GM18517 (cell line): ENCODE measurements at regions not wholly inside any gene's neighbourhood (a gene's known extent, or its start where the extent isn't known, plus 50 kb on each side); places are given as distances from the start of the nearest gene placed in this dataset.
"Not testable (repeated sequence)": the region's sequence is repeated elsewhere in the genome, so short reads cannot be mapped to it uniquely, and the experiment has no call there.

ENCODE experiments used
- ATAC-seq: cut with Tn5 transposase; IDR thresholded peaks from one replicate; pipeline ENCODE4 v1.9.1; 2021; ENCODE audit warnings: mild to moderate bottlenecking, moderate library complexity; ENCODE audit not compliant: unreplicated experiment

DNA sequence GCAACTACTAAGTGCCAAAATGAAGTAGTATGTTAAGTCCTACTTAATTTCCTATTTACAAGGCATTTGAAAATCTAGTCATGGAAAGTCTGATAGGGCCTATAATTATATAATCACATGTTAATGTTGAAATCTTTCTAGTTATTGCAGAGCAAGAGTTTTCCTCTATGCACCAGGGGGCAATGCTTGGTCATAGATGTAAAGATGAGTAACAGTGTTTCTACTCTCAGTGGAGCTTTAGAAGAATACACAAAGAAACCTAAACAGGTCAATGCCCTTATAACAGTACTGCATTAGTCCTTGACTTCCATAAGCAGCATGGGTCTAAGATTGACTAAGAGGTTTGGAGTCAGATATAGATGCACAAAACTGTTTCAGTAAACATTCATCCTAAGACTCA, 218.7 kb downstream of the KCTD12 start:
- ATAC-seq, result no peak

DNA sequence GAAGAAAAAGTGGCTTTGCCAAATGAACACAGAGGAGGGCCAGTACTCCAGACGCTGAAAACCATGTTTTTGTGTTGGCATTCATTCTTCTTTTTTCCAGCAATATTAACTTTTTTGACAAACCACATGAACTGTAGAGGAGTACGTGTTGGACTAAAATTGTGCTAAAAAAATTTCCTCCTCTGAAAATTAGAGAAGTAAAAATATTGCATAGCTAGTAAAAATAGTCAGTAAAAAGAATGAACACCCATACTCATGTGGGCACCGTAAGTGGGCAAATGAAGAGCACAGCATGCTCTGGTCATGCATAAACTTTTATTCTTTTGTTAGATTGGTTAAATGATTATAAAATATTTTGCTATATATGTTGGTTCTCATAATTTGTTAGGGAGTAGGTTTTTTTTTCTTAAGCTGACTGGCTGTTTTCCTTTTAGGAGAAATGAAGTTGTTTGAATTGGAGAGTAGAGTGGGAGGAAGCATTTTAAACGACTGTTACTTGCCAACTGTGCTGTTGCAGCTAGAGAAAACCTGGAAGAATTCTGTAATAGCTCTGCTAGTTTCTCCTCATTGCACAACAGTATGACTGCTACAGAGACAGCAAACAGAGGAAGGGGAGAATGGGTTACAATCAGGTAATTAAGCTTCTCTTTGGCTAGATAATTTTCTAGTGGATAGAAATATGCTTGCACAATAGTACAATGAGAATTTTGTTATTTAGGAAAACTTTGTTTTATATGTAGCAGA, 222.4 kb downstream of the KCTD12 start:
- ATAC-seq, result no peak

DNA sequence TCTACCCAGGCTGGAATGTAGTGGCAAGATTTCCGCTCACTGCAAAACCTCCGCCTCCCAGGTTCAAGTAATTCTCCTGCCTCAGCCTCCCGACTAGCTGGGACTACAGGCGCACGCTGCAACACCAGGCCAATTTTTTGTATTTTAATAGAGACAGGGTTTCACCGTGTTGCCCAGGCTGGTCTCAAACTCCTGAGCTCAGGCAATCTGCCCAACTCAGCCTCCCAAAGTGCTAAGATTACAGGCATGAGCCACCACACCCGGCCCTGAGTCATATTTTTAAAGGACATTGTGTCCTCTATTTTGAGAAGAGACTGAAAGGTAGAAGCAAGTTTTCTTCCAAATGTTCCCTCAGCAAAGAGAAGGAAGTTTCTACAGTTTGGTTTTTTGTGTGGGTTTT, 227.1 kb downstream of the KCTD12 start:
- not testable (repeated sequence) for ATAC-seq

DNA sequence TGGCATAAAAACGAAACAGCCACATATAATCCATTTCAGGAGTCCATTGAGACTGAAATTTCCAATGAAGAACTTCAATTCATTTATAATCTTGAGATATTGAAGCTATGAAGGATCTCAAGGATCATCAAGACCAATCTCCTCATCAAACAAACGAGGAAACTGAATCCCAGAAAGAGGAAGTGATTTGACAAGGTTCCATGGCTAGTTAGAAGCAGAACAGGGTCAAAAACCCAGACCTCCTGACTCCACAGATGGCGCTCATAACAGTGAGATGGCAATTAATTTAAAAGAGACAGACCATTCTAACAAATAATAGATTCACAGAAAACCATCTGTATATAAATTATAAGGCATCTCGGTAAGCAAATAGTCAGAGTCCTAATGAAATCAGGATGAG, 229.7 kb downstream of the KCTD12 start:
- no peak for ATAC-seq

DNA sequence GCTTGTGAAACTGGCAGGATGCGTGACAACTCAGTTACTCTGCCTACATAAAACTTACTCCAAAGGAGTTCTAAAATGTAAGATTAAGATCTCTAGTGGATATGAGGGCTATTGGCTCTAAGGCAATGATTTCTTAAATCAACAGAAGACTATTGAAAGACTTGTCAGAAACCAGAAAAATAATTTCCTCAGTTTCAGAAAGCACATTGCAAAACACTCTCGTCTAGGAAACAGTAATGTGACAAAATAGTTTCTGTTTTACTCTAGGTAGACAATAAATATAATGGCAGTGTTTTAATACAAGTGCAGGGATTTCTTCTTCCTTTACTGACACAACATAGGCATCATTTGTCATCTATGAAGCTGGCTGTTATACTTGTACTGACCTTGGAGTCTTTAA, 230.1 kb downstream of the KCTD12 start:
- no peak for ATAC-seq

DNA sequence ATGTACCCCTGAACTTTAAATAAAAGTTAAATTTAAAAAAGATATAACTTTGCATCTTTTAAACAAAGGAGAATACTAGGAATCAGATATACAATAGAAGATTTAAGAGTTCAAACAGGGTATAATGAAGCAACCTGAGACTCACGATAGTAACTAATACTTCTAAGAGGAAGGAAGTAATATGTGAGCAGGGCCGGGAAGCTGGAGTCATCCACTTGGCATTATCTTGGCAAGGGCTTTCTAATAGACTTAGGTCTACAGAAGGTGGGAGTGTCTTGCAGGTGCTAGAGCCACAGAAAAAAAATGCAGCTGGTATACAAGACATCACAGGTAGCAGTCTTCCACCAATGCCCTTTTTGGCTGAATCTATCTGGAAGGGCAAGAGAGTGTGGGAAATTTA, 231.9 kb downstream of the KCTD12 start:
- no peak for ATAC-seq

DNA sequence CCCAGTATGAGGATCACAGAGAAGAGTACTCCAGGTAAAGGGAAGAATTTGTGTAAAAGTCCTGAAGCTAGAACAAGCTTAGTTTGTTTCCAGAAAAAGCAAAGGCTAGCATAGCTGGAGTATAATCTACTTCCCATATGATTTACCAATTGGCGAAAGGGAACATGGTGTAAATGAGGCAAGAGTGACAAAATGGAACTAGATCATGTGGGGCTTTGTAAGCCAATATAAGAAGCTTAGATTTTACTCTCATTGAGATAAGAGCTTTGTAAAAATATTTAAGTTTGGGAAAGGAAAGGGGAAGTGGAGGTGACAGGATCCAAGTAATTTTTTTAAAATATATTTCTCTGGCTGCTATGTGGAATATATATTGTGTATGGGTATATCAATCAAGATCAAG, 234.9 kb downstream of the KCTD12 start:
- no peak for ATAC-seq

DNA sequence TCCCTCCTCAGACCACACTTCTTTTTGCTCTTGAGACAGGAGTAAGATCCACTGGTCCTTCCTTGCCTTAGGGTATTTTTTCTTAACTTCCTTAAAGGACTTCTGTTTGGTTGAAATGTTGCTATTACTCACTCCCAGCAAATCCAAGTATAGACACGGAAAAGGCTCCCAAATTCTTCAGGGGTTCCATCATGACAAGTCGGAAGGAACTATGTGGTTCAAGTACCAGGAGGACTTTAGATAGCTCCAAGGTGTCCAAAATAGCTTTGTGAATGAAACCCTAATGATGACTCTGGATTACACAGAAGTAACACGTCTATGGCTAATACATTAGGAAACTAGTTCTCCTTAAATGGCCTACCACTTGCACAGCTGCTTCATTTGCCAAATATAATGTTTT, 238.7 kb downstream of the KCTD12 start:
- no peak for ATAC-seq

DNA sequence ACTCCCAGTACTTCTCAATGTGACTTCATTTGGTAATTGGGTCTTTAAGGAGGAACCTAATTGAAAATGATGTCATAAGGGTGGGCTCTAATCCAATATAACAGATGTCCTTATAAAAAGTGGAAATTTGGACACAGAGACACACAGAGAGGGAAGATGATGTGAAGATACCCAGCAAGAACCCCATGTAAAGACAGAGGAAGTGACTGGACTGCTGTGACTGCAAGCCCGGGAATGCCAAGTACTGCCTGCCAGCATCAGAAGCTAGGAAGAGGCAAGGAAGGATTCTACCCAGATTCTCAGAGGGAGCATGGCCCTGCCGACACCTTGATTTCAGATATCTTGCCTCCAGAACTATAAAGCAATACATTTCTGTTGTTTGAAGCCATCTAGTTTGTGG, 239.3 kb downstream of the KCTD12 start:
- ATAC-seq, result no peak

DNA sequence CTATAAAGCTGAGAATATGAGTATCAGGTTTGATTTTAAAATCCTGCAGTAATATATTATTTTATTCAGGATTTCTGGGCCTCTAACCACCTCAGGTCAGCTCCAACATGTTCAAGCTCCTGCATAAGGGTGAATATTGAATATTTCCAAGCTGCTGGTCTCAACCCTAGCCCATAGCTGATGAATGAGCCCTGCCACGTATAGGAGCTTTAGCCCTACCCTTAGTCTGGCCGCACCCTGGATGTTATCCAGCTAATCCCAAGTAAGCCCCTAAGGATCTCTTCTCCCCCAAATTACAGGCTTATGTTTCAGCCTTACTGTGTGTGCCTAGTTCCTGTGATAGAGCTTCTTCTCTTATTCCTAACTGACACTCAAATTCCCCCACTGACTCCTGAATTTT, 240.6 kb downstream of the KCTD12 start:
- ATAC-seq, result no peak

DNA sequence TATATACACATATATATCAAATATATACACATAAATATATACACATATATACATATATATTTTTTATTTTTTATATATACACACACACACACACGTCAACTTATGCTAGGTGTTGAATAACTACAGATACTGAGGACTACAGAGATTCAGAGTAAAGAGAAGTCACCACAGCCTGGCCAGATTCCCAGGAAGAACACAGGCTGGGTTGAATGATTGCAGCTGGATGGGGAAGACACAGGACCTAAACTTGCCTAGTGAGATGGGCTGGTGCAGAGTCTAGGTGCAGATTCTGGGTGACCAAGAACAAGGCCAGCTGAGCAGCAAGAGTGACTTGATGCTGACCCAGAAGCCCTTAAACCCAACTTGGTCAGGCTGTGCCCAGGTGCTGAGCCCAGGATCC, 241.3 kb downstream of the KCTD12 start:
- no peak for ATAC-seq

DNA sequence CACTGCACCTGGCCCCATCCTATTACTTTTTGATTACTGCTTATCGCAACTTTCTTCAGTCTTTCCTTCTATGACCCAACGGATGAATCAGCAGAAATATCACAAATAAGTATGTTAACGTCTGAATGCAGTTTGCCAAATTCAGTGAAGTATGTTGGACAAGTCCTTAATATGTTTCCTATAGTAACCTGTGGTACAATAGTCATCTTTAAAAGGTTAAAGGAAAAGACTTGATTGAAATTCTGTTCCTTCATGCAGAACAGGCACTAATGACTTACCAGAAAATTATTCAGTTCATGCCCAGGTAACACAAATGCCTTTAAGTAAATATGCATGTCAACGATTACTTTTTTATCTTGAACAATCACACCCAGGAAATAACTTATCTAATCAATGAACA, 242.6 kb downstream of the KCTD12 start:
- ATAC-seq, result no peak

DNA sequence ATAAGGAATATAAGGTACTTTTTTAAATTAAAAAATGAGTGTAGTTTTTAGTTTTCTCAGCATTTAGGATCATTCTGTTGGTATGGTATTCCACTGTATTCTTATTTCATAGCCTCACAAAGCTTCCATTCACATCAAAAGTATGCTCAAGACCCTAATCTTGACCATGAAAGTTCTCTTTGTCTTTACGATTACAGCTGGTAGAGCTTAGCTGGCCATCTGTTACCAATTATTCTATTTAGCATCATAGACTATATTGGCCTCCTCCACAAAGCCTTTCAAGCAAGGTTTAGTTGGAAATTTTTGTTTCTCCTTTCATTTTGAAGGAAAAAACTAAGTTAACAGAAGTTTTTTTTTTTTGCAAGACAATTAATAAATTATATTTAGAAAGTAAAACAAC, 245.1 kb downstream of the KCTD12 start:
- ATAC-seq, result no peak

DNA sequence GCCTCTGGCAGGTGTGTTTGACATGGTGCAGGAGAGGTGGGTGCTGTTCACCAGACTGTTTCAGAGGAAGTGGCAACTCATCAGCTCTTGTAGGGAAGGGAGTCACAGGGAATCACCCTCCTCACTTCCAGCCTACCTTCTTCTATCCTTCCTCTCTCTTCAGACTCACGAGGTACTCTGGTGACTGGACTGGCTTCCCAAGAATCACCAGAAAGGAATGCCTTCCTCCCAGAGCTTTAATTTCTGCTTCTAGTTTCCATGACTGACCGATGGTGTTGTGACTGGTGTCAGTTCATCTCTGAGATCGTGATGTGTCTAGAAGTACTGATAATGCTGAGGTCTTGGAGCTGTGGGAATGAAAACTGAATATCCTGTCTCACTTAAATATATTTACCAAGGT, 247.3 kb downstream of the KCTD12 start:
- no peak for ATAC-seq

DNA sequence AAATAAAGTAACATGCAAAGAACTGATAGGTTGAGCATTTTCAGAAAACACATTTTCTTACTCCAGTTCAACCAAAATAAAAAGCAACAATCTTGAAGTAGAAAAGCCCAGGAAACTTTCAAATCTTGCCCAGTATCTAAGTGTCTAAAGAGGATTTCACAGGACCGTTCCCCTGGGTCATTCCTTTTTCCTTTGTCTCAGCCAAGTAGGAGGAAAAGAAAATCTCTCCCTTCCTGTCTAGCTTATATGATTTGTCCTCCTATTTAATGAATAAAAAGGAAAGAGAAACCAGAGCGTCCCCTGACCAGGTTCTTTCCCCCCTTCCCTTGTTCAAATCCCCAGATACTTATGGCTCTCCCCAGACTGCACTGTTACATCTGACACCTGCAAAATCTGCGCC, 248.0 kb downstream of the KCTD12 start:
- no peak for ATAC-seq

DNA sequence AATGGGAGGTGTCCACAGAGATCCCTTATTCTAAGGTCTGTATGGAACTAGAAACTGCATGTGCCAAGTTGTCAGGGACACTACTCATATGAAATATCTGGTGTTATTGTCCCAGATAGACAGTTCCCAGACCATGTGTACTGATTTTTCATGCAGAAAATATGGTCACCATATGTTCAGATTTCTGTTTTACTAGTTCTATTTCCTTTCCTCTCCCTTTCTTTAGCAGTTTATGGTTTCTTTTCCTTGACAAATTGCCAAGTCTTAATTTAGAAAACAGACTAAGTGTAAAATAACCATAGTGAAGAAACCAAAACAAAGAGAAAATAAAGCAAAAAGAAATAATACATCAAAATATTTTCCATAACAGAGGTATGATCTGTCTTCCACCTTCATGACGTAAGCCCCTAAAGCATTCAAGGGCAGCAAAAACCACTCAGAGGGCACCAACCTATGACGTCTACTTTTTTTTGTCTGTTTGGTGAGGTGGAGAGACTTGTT, 248.5 kb downstream of the KCTD12 start:
- ATAC-seq, result no peak

DNA sequence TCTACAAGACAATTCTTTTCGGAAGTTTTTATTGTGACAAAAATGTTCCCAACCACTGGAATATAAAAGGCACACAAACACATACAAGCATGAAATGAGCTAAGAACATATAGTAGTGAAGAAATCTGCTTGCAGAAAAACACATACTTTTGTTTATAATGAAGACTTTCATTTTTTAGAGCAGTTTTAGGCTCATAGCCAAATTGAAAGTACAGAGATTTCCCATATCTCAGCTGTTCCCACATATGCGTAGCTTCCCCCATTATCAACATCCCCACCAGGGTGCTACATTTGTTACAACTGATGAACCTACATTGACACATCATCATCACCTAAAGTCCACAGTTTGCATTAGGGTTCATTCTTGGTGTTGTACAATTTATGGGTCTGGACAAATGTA, 249.4 kb downstream of the KCTD12 start:
- ATAC-seq, result no peak

DNA sequence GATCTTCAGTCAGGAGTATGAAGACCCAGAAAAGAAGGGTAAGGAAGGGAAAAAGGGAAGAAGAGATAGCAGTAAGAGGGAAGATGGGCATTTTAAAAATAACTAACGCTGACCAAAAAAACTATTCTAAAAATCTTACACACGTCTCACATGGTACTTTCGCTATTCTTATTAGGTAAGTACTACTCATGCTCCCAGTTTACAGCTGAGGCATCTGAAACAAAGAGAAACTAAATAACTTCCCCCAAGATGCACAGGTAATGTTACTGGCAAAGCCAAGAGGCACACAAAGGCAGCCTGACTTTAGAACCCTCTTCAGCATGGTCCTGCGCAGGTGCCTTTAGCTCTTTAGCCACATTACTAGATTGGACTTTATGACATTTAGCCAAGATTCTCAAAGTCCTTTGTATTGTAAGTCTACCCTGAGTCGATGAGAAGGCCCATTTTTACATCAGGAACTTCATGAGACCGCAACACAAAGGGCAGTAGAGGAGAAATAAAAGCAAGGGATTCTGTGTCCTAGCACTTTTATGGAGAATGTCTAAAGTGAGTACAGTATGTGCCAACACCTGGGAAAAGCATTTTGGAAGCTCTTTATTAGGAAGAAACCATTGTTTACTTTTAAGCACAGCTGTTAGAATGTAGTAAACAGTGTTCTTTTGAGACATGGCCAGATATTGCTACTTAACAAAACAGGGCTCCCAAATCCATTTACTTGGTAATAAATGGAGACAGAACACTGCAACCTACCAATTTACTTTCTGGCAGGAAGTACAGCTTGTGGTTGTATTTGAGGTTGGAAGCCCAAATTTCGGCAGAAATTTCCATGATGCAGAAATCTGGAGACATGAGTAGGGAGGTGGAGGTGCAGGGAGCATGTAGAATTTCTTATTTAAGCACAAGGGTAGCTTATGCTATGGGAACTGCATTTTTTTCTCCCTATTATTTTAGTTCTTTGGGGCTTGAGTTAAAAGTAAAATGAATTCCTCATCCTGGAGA, 250.7 kb downstream of the KCTD12 start:
- ATAC-seq, result no peak

DNA sequence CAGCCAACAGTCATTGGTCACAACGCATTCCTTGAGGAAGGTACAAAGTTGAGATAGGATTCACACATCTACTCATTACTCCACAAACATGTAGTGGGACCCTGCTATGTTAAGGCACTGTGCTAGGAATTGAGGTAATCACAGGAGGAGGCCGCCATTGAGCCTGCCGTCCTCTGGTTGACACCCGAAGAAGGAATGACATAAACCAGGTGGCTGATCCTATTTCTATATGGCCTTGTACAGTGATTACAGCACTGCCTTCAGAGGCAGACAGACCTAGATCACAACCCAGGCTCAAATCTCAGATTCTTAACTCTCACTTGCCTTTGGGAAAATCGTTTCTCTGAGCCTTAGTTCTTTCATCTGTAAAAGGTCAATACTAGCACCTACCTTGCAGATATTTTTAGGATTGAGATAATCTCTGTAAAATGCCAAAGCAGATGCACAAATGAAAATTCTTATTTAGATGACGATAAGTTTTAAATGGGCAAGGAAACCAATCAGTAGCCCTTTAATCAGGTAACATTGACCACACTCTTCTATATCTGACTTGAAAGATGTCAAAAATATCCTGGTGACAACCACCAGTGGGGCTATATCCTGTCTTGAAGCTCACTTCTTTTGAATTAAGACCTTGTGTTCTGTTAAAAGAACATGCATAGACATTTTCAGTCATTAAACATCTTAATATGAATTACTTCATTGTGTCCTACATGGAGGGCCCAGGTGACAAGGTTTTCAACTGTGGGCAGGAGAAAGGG, 251.6 kb downstream of the KCTD12 start:
- no peak for ATAC-seq

DNA sequence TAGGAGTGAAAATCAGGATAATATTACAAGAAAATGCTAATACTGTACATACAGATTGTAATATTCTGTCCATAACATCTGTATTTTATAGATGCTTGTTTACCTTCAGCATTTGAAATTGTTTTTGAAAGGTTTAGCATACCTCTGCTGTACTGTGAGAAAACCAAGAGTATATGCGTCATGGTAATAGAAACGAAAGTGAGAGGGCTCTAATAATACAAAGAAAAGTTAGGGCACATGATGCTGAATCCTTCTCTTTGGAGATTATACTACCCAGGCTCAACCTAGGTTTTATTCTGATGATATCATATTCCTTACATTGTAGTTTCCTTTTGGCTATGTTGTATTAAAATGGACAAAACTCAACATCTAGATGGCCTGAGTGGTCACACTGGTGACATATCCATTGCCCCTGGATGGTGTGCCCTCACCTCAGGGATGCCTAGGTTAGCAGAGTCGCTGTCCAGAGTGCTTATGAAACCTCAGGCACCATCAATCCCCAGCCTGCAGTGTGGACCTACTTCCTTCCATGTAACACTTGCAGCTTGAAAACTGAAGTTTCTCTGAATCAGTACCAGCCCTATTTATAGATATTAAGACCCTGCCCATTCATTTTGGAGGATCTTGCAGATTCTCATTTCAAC, 253.7 kb downstream of the KCTD12 start:
- no peak for ATAC-seq
